A673 (cell line): ENCODE measurements at regions not wholly inside any gene's neighbourhood (a gene's known extent, or its start where the extent isn't known, plus 50 kb on each side); places are given as distances from the start of the nearest gene placed in this dataset.

Source experiments
- BruUV-seq: library from RNA; stranded (reverse); fragments of 400-500 nt; replicated peaks from 2 replicates; lab custom pipeline; 2021; lab: Mats Ljungman, UMichigan
- CTCF ChIA-PET: fragments of 300-600 bp; sonication (Branson Sonifier 250); formaldehyde crosslinking; loops from one replicate; lab custom pipeline; 2022; ENCODE audit warnings: antibody characterized with exemption; lab: Charles Lee
- POLR2A ChIA-PET: fragments of 300-600 bp; sonication (Branson Sonifier 250); formaldehyde crosslinking; loops from one replicate; lab custom pipeline; 2022; ENCODE audit warnings: antibody characterized with exemption; ENCODE audit not compliant: low non-redundant PET; lab: Charles Lee
- DNase-seq: peaks from one replicate; pipeline ENCODE4 v3.0.0-alpha.2; 2015; ENCODE audit warnings: low spot score
- H3K27ac ChIP-seq: fragments of 200-600 bp; sonication (generic); 2 replicates; pipeline ENCODE4 v1.5.1; 2016; ENCODE audit warnings: mixed run types, low read depth, mild to moderate bottlenecking, mixed read lengths, antibody characterized with exemption, low read length; ENCODE audit not compliant: poor library complexity, severe bottlenecking
- H3K27me3 ChIP-seq: fragments of 200-600 bp; sonication (generic); replicated peaks from 2 replicates; pipeline ENCODE4 v1.6.1; 2017; ENCODE audit warnings: mixed run types, low read depth, mild to moderate bottlenecking, mixed read lengths, antibody characterized with exemption, low read length; ENCODE audit not compliant: insufficient read depth, poor library complexity
- H3K36me3 ChIP-seq: fragments of 200-600 bp; sonication (generic); 2 replicates; pipeline ENCODE4 v1.6.1; 2016; ENCODE audit warnings: mixed run types, mild to moderate bottlenecking, mixed read lengths, antibody characterized with exemption, low read length; ENCODE audit not compliant: insufficient read depth, poor library complexity, severe bottlenecking
- H3K4me1 ChIP-seq: fragments of 200-600 bp; sonication (generic); 2 replicates; pipeline ENCODE4 v1.6.1; 2017; ENCODE audit warnings: mixed run types, mild to moderate bottlenecking, mixed read lengths, antibody characterized with exemption, low read length; ENCODE audit not compliant: insufficient read depth, poor library complexity, severe bottlenecking
- H3K4me3 ChIP-seq: fragments of 200-600 bp; sonication (generic); 2 replicates; pipeline ENCODE4 v1.5.1; 2016; ENCODE audit warnings: low read depth, mixed run types, mild to moderate bottlenecking, mixed read lengths, low read length; ENCODE audit not compliant: poor library complexity, severe bottlenecking
- H3K9me3 ChIP-seq: fragments of 200-600 bp; sonication (generic); 2 replicates; pipeline ENCODE4 v1.6.1; 2016; ENCODE audit warnings: mixed run types, low read depth, mild to moderate bottlenecking, mixed read lengths, antibody characterized with exemption, low read length; ENCODE audit not compliant: poor library complexity, severe bottlenecking
- EZH2 ChIP-seq: fragments of 200-600 bp; sonication (generic); IDR thresholded peaks from 2 replicates; pipeline ENCODE4 v1.6.1; 2017; ENCODE audit warnings: borderline replicate concordance, low read depth, mild to moderate bottlenecking, mixed read lengths, antibody characterized with exemption, low read length; ENCODE audit not compliant: poor library complexity, severe bottlenecking
- intact Hi-C: fragments of 100-400 bp; cut with micrococcal nuclease; formaldehyde crosslinking; loops from one replicate; pipeline ENCODE4 v1.10.0; 2022; ENCODE audit not compliant: unreplicated experiment
- TF ChIP-seq, protein P1 (sequence below): fragments of 300-800, 200-600 bp; sonication (generic); conservative IDR thresholded peaks from 2 replicates; pipeline ENCODE4 v1.5.1; 2017; ENCODE audit warnings: low read depth, mild to moderate bottlenecking, antibody characterized with exemption, low read length, moderate library complexity, mixed read lengths

DNA sequence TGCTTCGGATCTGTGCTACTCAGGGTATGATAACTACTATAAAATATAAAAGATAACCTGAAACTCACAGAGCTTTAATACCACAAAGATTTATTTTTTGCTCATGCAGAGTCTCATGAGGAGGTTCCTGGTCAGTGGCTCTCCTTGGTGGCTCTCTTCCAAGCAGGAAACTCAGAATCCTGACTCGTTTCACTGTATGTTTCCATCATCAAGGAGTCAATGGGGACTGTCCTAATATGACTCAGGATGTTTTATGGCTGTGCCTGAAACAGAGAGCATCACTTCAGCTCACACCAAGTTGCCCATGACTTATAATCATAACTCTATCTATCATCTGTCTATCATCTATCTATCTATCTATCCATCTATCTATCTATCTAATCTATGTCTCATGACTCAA is 620.8 kb upstream of the NR3C2 start:
- no peak overlapping the region for H3K4me3 ChIP-seq
- H3K9me3 ChIP-seq, result peaks cover 5% of the 10 kb centered on the region
- no TSS peak for BruUV-seq
- no peaks in the 10 kb centered on the region for H3K27me3 ChIP-seq
- CTCF ChIA-PET, result no interaction called here
- H3K27ac ChIP-seq, result no peak overlapping the region
- DNase-seq, result no peak
- intact Hi-C loops, result no loop called here
- H3K36me3 ChIP-seq, result no peaks in the 10 kb centered on the region
- no peak for TF ChIP-seq EZH2
- TF ChIP-seq, protein P1, sequence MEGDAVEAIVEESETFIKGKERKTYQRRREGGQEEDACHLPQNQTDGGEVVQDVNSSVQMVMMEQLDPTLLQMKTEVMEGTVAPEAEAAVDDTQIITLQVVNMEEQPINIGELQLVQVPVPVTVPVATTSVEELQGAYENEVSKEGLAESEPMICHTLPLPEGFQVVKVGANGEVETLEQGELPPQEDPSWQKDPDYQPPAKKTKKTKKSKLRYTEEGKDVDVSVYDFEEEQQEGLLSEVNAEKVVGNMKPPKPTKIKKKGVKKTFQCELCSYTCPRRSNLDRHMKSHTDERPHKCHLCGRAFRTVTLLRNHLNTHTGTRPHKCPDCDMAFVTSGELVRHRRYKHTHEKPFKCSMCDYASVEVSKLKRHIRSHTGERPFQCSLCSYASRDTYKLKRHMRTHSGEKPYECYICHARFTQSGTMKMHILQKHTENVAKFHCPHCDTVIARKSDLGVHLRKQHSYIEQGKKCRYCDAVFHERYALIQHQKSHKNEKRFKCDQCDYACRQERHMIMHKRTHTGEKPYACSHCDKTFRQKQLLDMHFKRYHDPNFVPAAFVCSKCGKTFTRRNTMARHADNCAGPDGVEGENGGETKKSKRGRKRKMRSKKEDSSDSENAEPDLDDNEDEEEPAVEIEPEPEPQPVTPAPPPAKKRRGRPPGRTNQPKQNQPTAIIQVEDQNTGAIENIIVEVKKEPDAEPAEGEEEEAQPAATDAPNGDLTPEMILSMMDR, result no peak
- POLR2A ChIA-PET, result no interaction called here
- H3K4me1 ChIP-seq, result no peaks in the 10 kb centered on the region

GRCh38 chr4:149057594-149057993 is 615.4 kb upstream of the NR3C2 start:
- BruUV-seq, result no TSS peak
- H3K36me3 ChIP-seq, result no peaks in the 10 kb centered on the region
- no peaks in the 10 kb centered on the region for H3K9me3 ChIP-seq
- no peak for DNase-seq
- ChIA-PET CTCF (no interaction called here), POLR2A (no interaction called here)
- TF ChIP-seq EZH2, result no peak
- TF ChIP-seq, protein P1, result no peak
- intact Hi-C loops, result no loop called here
- no peak overlapping the region for H3K27ac ChIP-seq
- H3K27me3 ChIP-seq, result no peaks in the 10 kb centered on the region
- H3K4me1 ChIP-seq, result no peaks in the 10 kb centered on the region
- H3K4me3 ChIP-seq, result no peak overlapping the region

GRCh38 chr4:149056615-149057014 is 614.4 kb upstream of the NR3C2 start:
- Histone ChIP-seq H3K36me3 (no peaks in the 10 kb centered on the region), H3K27me3 (no peaks in the 10 kb centered on the region), H3K4me1 (no peaks in the 10 kb centered on the region), H3K27ac (no peak overlapping the region), H3K9me3 (no peaks in the 10 kb centered on the region), H3K4me3 (no peak overlapping the region)
- DNase-seq, result no peak
- CTCF ChIA-PET, result no interaction called here
- BruUV-seq, result no TSS peak
- intact Hi-C loops, result no loop called here
- TF ChIP-seq, protein P1, result no peak
- TF ChIP-seq EZH2, result no peak
- POLR2A ChIA-PET, result no interaction called here
